Breast epithelium (tissue), 4 donors: ENCODE measurements at regions not wholly inside any gene's neighbourhood (a gene's known extent, or its start where the extent isn't known, plus 50 kb on each side); places are given as distances from the start of the nearest gene placed in this dataset.

Source experiments
- DNase-seq, 2 donors: peaks; one replicate each; pipeline ENCODE4 v3.0.0-alpha.2; 2019; ENCODE audit warnings: low spot score in 2 of 2
- H3K27ac ChIP-seq, 2 donors: fragments of 200-600 bp; sonication (generic) in 1 of 2; one replicate each; pipeline ENCODE4 v1.5.1; 2016 to 2019; ENCODE audit warnings: mild to moderate bottlenecking in 1 of 2
- H3K27me3 ChIP-seq, 2 donors: fragments of 200-600 bp; sonication (generic) in 1 of 2; one replicate each; pipeline versions ENCODE4 v1.5.1 to v1.6.0; 2017 to 2019; ENCODE audit warnings: control low read depth in 1 of 2, mild to moderate bottlenecking in 1 of 2
- H3K36me3 ChIP-seq: fragments of 200-600 bp; one replicate; pipeline ENCODE4 v1.5.1; 2019
- H3K4me1 ChIP-seq, 2 donors: fragments of 200-600 bp; sonication (generic); one replicate each; pipeline ENCODE4 v1.5.1; 2016 to 2019; ENCODE audit warnings: control low read depth in 1 of 2
- H3K4me3 ChIP-seq, 3 donors: fragments of 200-600 bp; sonication (generic); 1 replicate in 2 of 3; 2 replicates in 1 of 3; pipeline ENCODE4 v1.5.1; 2016 to 2019; ENCODE audit warnings: mild to moderate bottlenecking in 3 of 3, moderate library complexity in 2 of 3
- H3K9me3 ChIP-seq, 2 donors: fragments of 200-600 bp; sonication (generic) in 1 of 2; one replicate each; pipeline ENCODE4 v1.5.1; 2016 to 2019; ENCODE audit warnings: control low read depth in 1 of 2
- POLR2A ChIP-seq: fragments of 450-650 bp; IDR thresholded peaks from one replicate; pipeline ENCODE4 v1.6.1; 2016; ENCODE audit warnings: antibody characterized with exemption, mild to moderate bottlenecking, moderate library complexity
- POLR2AphosphoS5 ChIP-seq, 3 donors: sonication (generic); formaldehyde crosslinking; IDR thresholded peaks; one replicate each; pipeline ENCODE4 v1.6.1; 2017; ENCODE audit warnings: antibody characterized with exemption in 3 of 3
- intact Hi-C: fragments of 100-400 bp; cut with DNase I; formaldehyde crosslinking; loops from one replicate; pipeline ENCODE4 v1.15.1; 2023; ENCODE audit warnings: low total_unique reads
- TF ChIP-seq, protein P1 (sequence below), 3 donors: fragments of 450-650 bp; IDR thresholded peaks; one replicate each; pipeline ENCODE4 v1.5.1; 2016 to 2017; ENCODE audit warnings: antibody characterized with exemption in 3 of 3, mild to moderate bottlenecking in 3 of 3, moderate library complexity in 3 of 3

DNA sequence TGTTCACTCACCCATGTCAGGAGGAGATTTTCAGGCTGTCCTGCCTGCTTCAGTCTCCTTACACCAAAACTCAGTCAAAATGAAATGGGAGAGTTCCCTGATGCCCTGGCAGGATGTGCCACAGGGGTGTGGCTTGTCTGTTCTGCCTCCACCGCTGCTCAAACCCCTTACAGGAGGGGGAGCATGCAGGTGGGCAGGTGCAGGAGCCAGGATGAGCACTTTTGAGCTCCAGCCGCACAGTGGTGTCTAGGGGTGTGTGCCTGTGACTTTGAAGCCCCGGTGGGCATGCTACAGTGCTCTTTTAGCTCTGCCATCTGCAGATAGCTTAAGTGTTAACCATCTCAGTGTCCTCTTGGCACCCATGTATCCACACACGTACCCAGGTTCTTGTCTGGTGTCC, 71.9 kb upstream of the IPO5 start:
- H3K4me1 ChIP-seq: no peaks in the 10 kb centered on the region
- H3K27me3 ChIP-seq: no peaks in the 10 kb centered on the region
- intact Hi-C loops: no loop called here
- no peak for TF ChIP-seq POLR2A
- TF ChIP-seq, protein P1, sequence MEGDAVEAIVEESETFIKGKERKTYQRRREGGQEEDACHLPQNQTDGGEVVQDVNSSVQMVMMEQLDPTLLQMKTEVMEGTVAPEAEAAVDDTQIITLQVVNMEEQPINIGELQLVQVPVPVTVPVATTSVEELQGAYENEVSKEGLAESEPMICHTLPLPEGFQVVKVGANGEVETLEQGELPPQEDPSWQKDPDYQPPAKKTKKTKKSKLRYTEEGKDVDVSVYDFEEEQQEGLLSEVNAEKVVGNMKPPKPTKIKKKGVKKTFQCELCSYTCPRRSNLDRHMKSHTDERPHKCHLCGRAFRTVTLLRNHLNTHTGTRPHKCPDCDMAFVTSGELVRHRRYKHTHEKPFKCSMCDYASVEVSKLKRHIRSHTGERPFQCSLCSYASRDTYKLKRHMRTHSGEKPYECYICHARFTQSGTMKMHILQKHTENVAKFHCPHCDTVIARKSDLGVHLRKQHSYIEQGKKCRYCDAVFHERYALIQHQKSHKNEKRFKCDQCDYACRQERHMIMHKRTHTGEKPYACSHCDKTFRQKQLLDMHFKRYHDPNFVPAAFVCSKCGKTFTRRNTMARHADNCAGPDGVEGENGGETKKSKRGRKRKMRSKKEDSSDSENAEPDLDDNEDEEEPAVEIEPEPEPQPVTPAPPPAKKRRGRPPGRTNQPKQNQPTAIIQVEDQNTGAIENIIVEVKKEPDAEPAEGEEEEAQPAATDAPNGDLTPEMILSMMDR (IDR thresholded peaks at IDR 0.05): no peak
- no peak for TF ChIP-seq POLR2AphosphoS5 (IDR thresholded peaks at IDR 0.05)
- DNase-seq: no peak
- no peak overlapping the region for H3K4me3 ChIP-seq
- no peaks in the 10 kb centered on the region for H3K9me3 ChIP-seq
- H3K27ac ChIP-seq: no peak overlapping the region
- no peaks in the 10 kb centered on the region for H3K36me3 ChIP-seq

DNA sequence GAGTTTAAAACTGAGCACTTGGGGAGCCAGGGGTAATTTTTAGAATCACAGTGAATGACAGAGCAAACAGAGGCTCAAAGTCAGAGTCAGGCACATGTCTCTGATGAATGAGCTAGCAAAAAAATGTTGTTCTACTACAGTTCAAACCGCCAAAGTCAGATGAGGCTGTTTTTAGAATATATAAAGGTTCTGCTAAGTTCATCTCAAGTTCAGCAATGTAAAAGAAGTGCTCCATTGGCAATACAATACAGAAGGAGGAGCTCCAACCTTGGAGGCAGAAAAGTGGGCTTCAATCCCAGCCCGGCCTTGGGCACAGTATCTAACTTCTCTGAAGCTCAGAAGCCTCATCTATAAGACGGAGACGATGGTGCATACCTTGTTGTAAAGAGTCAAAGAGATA, 70.1 kb upstream of the IPO5 start:
- Histone ChIP-seq H3K27ac (no peak overlapping the region), H3K4me1 (no peaks in the 10 kb centered on the region), H3K36me3 (no peaks in the 10 kb centered on the region), H3K27me3 (no peaks in the 10 kb centered on the region), H3K4me3 (no peak overlapping the region), H3K9me3 (no peaks in the 10 kb centered on the region)
- no peak for DNase-seq
- intact Hi-C loops: no loop called here
- TF ChIP-seq, protein P1 (IDR thresholded peaks at IDR 0.05): no peak
- TF ChIP-seq POLR2A: no peak
- no peak for TF ChIP-seq POLR2AphosphoS5 (IDR thresholded peaks at IDR 0.05)

DNA sequence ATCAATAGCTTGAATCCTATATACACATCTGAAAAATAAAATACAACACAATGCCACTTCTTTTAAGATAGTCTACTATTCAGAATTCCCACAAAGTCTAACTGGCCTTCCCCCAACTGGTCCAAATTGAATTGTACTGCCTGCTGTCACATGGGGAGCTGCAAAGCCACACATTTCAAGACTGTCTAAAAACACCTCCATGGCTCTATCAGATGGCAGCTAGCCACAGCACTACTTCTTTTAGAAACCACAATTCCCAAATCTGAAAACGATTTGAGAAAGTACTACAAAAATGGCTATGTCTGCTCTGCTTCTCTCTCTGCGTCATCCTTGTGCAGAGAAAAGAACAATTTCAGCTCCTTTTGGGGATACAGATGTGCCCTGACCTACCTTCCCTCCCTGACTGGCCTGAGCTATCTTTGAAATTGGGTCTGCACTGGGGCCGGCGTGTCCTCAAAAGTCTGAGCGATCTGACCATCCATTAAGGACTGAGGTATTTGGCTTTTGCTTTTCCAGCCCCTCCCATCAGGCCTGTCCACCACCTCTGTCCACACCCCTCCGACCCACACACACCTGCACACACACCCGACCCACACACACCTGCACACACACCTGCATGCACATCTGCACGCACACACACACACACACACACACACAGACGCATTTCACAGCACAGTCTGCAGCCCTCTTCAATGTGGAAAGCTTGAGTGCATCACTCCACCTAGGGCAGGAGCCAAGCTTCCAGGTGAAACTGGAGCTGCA, 68.6 kb upstream of the IPO5 start:
- intact Hi-C loops: no loop called here
- TF ChIP-seq POLR2A (no peak), POLR2AphosphoS5 (IDR thresholded peaks at IDR 0.05) (no peak)
- TF ChIP-seq, protein P1 (IDR thresholded peaks at IDR 0.05): no peak

DNA sequence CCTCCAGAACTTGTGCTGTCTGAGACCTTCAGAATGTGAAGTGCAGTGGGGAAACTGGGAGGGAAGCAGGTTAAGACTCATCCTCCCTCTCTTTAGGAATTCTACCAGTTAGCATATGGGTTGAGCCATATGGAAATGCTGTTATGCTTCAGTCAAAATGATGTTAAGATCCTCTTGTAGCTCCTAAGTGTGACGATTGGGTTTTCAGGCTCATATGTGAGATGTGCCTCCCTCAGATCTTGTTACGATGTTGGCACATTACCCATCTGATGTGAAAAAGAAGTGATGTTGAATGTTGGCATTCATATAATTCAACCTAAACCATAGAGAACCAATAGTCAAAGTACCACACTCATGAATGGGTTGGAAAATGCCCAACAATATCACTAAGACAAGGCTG, 67.8 kb upstream of the IPO5 start:
- H3K36me3 ChIP-seq: no peaks in the 10 kb centered on the region
- no peak for DNase-seq
- H3K4me3 ChIP-seq: no peak overlapping the region
- no peak overlapping the region for H3K27ac ChIP-seq
- H3K9me3 ChIP-seq: no peaks in the 10 kb centered on the region
- TF ChIP-seq, protein P1 (IDR thresholded peaks at IDR 0.05): no peak
- TF ChIP-seq POLR2AphosphoS5 (IDR thresholded peaks at IDR 0.05) (no peak), POLR2A (no peak)
- no peaks in the 10 kb centered on the region for H3K27me3 ChIP-seq
- intact Hi-C loops: no loop called here
- no peaks in the 10 kb centered on the region for H3K4me1 ChIP-seq

More for the DNA sequence above, 68.6 kb upstream of the IPO5 start:
- H3K9me3 ChIP-seq: no peaks in the 10 kb centered on the region
- DNase-seq: no peak
- H3K4me1 ChIP-seq: no peaks in the 10 kb centered on the region
- H3K4me3 ChIP-seq: no peak overlapping the region
- H3K36me3 ChIP-seq: no peaks in the 10 kb centered on the region
- H3K27me3 ChIP-seq: no peaks in the 10 kb centered on the region
- no peak overlapping the region for H3K27ac ChIP-seq

DNA sequence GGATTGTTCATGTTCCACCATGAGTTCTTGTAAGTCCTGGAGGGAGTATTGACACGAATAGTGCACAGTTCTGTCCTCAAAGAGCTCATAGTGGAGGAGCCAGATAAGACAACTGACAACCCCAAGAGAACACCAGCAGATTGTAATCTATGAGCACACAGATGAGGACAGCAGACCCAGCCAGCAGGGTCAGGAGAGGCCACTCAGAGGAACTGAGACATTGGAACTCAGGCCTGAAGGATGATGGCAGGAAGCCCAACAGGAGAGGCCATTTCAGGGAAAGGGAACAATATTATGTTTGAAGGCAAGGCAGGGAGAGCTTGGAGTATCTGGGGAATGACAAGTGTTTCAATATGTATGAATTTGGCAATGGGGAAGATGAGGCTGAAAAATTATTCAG, 63.7 kb upstream of the IPO5 start:
- Histone ChIP-seq H3K36me3 (no peaks in the 10 kb centered on the region), H3K27me3 (no peaks in the 10 kb centered on the region), H3K27ac (no peak overlapping the region), H3K9me3 (no peaks in the 10 kb centered on the region), H3K4me1 (no peaks in the 10 kb centered on the region), H3K4me3 (no peak overlapping the region)
- intact Hi-C loops: no loop called here
- TF ChIP-seq POLR2A: no peak
- no peak for TF ChIP-seq POLR2AphosphoS5 (IDR thresholded peaks at IDR 0.05)
- TF ChIP-seq, protein P1 (IDR thresholded peaks at IDR 0.05): no peak
- DNase-seq: no peak
